Activated CD8-positive, alpha-beta memory T cell treated with anti-CD3 and anti-CD28 coated beads for 36 hours (primary cell): ENCODE measurements at regions not wholly inside any gene's neighbourhood (a gene's known extent, or its start where the extent isn't known, plus 50 kb on each side); places are given as distances from the start of the nearest gene placed in this dataset.

Experiments used
- CTCF ChIA-PET: fragments of 350-600 bp; sonication (Branson Sonifier 250); formaldehyde crosslinking; loops from one replicate; lab custom pipeline; 2021; ENCODE audit warnings: antibody characterized with exemption; lab: Charles Lee
- POLR2A ChIA-PET: fragments of 350-600 bp; sonication (Branson Sonifier 250); formaldehyde crosslinking; loops from one replicate; lab custom pipeline; 2021; ENCODE audit warnings: antibody characterized with exemption; lab: Charles Lee

DNA sequence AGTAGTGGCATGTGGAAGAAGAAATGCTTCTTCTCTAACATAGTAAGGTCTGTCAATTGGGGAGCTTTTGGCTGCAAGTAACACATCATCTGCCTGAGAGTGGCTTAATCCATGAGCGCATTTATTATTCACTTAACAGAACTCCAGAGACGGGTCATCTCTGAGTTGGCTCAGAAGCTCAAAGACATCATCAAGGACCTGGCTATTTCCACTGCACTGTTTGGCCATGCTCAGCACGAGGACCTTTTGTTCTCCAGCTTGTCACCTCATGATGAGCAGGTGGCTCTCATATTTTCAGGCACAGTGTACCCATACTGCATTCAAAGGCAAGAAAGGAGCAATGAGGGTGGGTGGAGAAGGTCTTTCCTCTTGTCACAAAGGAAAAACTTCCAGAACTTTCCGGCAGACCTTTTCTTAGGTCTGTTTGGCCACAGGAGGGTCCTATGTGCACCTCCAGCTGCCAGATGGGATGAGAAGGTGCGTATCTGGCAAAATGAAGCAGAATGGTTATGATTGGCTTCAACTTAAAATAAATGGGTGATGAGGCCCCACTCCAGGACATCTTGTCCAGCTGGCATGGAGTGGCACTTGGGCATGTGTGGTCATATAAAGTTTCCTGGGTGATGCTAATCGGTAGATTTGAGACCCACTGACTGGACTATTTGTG is 55.6 kb upstream of the SHH start:
- POLR2A ChIA-PET, result no interaction called here
- CTCF ChIA-PET, result no interaction called here

DNA sequence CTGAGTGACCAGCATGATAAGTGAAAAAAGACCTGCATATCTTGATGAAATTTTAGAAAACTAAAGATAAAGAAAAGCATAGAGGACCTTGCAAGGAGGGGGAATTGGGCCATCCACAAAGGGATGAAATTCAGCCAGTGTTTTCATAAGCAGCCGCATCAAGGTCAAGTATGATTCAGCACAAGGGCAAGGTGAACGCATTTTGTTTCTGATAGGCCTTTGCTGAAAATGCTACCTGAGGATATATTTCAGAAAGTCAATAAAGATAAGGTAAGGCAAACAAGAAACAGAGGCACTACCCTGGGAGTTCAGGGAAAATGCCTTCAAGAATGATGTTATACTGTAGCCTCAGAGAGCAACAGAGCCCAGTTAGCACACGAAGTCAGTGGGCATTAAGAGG is 55.0 kb upstream of the SHH start:
- CTCF ChIA-PET, result no interaction called here
- POLR2A ChIA-PET, result no interaction called here

DNA sequence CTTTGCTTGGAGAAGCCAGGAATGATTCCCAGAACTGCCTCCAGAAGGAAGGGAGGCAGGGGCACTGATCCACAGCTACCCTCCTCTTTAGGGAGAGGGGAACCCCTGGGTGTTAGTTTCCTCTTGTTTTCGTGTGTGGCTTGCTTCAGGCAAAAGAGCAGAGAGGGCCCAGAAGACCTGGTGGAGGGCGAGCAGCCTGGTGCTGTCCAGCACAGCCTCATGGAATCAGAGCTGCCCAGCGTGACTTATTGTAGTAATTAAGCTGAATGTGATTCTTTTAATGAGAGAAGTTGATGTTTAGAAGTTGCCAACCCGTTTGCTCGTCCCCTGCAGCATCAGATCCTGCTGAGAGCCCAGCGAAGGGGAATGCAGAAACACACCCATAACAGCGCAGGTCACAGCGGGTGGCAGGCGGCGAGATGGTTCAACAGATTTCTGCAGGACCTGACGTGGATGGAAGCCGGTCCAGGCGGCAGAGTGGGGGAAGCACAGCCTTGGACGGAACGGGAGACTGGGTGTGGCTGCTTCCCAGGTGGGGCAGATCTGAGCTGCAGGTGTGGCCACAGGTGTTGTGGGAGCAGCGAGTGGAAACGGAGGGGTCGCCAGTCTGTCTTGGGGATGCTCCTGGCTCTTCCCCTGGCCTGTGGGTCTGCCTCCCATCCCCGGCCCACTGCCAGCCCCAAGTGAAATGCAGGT is 53.7 kb upstream of the SHH start:
- CTCF ChIA-PET, result no interaction called here
- POLR2A ChIA-PET, result no interaction called here

DNA sequence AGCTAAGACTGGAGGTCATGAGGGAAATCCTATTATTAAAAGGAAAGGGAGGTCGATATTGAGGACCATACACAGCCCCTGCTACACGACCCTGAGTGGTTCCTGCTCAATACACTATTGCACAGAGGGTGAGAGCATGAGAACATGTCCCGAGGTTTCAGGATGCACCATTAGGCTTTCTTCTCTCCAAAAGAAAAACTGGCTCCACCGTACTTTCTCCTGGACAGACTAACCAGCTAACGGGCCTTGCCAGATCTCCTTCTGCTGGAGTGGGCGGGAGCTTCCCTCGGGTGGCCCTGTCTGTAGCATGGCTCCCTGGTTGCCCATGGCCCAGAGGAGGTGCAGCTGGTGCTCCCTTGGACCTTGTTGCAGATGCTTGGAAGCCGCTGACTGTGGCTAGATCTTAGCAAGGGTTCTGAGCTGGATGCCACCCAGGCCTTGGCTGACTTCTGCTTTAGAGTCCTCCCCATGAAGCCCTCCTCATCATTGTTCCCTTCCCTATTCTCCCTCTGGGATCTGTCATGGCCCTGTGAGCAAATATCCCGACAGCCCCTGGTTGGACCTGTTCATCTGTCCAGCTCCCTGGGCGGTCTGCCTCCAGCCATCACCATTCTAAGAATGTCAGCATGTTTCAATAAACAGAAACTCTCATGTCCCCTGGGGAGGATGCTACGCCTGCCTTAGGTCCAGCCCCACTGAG is 52.9 kb upstream of the SHH start:
- ChIA-PET CTCF (no interaction called here), POLR2A (no interaction called here)

DNA sequence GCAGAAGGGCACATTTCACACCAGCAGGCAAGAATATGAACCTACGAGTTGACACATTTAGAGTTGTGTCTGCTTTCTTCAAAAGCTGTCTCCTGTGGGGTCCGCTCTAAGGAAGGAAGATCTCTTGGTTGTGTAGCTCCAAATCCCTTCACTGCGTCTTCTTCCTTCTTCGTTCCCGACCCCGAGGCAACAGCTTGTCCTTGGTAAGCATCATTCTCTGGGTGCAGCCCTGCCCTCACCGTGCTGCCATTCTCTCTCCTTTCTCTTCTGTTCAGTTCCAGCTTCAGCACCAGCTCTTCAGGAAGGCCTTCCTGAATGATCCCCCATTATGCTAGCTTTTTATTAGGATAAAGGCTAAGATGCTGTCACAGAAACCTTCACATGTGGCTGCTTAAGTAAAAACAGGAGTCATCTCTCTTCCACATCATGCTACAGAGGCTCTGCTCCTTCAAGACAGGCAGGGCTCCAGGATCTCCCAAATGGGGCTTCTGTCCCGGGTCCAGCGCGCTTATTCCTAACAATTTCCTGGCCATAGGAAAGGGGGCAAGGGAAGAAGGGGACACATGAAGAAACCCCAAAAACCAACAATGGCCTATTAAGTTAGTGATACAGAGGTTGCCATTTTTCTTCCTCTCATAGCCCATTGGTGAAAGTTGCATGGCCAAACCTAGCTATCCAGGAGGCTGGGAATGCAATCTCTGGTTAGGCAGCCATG is 52.2 kb upstream of the SHH start:
- ChIA-PET CTCF (no interaction called here), POLR2A (no interaction called here)

DNA sequence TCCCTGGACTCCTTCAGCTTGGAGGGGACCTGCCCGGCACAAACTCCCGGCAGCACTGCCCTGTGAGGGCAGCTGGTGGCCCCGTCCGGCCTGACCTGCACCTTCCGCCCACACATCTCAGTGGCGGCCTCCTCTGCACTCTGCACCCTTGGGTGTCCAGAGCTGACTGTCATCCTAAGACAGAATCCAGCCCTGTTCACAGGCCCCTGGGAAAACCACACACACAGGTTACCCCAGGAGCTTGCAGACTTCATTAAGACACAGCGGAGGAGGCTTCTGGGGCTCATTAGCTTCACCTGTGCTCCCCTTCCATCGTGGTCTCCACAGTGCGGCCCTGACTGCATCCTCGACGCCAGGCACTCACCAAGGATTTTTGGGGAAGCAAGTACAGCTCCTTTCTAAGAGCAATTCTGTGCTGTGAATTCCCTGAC is 51.5 kb upstream of the SHH start:
- CTCF ChIA-PET, result no interaction called here
- POLR2A ChIA-PET, result no interaction called here

DNA sequence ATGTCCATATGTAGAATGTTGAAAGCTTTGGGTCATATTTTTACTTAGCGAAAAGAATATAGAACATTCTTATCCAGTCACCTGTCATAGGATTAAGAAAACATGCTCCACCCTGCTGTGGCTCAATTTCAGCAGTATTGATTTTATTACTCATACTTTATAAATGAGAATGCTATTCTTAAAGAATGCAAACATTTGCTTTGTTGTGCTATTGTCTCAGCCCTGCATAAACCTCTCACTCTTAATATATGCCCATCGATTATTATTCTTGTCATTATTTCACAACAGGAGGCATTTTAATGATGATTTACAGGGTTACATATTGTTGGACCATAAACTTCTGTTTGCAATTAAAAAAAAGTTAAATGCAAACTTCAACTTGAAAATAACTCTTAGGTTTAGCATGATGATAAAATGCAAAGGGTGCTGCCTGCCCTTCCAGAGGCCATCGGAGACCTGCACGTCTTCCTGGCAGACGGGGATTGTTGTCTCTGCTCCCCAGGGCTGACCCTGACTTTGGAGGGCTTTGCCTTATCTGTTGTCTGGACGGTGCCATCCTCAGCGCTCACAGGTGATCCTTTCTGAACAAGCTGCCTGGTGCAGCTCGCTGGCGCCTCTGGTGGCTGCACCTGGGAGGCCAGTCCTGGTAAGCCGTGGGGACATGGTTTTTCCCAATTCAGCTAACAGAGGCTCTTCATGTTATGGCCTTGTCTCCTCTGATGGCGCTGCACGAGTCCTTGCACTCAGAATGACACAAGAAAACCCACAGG is 50.0 kb upstream of the SHH start:
- ChIA-PET POLR2A (no interaction called here), CTCF (no interaction called here)
